ENCODE measurements at regions not wholly inside any gene's neighbourhood (a gene's known extent, or its start where the extent isn't known, plus 50 kb on each side); places are given as distances from the start of the nearest gene placed in this dataset.
"Not testable (repeated sequence)": the region's sequence is repeated elsewhere in the genome, so short reads cannot be mapped to it uniquely, and the experiment has no call there.

GRCh38 chr12:33205981-33206380, 233.6 kb downstream of the SYT10 start (continued):
- TF ChIP-seq PCBP2 (optimal IDR thresholded peaks at IDR 0.05; ENCODE audit: low read depth, low read length, poor library complexity, severe bottlenecking) = no peak

- H3K4me2 ChIP-seq (ENCODE audit: low read depth, low read length); DNase-seq (ENCODE audit: low spot score); BruUV-seq (replicated peaks); H3K36me3 ChIP-seq (replicated peaks in 1 of 2; ENCODE audit: control insufficient read depth in 1 of 2, insufficient read depth in 2 of 2, low read length in 2 of 2); FAIRE-seq; in situ Hi-C loops (cut with HindIII; ENCODE audit: extremely low pct_ligation_motif_present, low pct_unique_long_range_greater_than_20kb); H3K9ac ChIP-seq (ENCODE audit: insufficient read depth, low read depth, low read length); H3K27ac ChIP-seq (ENCODE audit: extremely low read length, insufficient read depth, low read length); H2AFZ ChIP-seq (ENCODE audit: low read length); H4K20me1 ChIP-seq (ENCODE audit: insufficient read depth, low read length); POLR2A ChIA-PET; CTCF ChIA-PET (ENCODE audit: low intra/inter-chr PET ratio, low total read pairs); ATAC-seq; H3K4me1 ChIP-seq (ENCODE audit: insufficient read depth, low read length); H3K79me2 ChIP-seq (ENCODE audit: insufficient read depth, low read length); intact Hi-C loops (cut with micrococcal nuclease; ENCODE audit: unreplicated experiment); H3K4me3 ChIP-seq (replicated peaks in 1 of 3; ENCODE audit: insufficient read depth in 1 of 3, low read depth in 2 of 3, low read length in 3 of 3); H3K27me3 ChIP-seq (ENCODE audit: control insufficient read depth in 1 of 2, insufficient read depth in 2 of 2, low read length in 2 of 2); H3K9me3 ChIP-seq (ENCODE audit: low read length): not testable (repeated sequence)
Measured at GRCh38 chr12:33194389-33194788, 245.2 kb downstream of the SYT10 start.

GRCh38 chr12:33192226-33192625, 247.4 kb downstream of the SYT10 start:
- intact Hi-C loops (cut with micrococcal nuclease; ENCODE audit: unreplicated experiment) = no loop called here
- no peaks in the 10 kb centered on the region for H3K79me2 ChIP-seq (ENCODE audit: insufficient read depth, low read length)
- no TSS peak for BruUV-seq (replicated peaks)
- WGBS (ENCODE audit: low lambda C conversion rate) = 8% methylated on average over 4 of the region's 4 CpGs
- CTCF ChIA-PET (ENCODE audit: low intra/inter-chr PET ratio, low total read pairs) = no interaction called here
- ATAC-seq (no peak), FAIRE-seq (no peak), DNase-seq (ENCODE audit: low spot score) (no peak)
- no peak overlapping the region for H3K27ac ChIP-seq (ENCODE audit: extremely low read length, insufficient read depth, low read length)
- no peaks in the 10 kb centered on the region for H3K4me1 ChIP-seq (ENCODE audit: insufficient read depth, low read length)
- H2AFZ ChIP-seq (ENCODE audit: low read length) = no peak overlapping the region
- POLR2A ChIA-PET = no interaction called here
- H3K4me2 ChIP-seq (ENCODE audit: low read depth, low read length) = no peak overlapping the region
- no peak overlapping the region for H3K9ac ChIP-seq (ENCODE audit: insufficient read depth, low read depth, low read length)
- H3K9me3 ChIP-seq (ENCODE audit: low read length) = no peaks in the 10 kb centered on the region
- no peaks in the 10 kb centered on the region for H3K36me3 ChIP-seq (replicated peaks in 1 of 2; ENCODE audit: control insufficient read depth in 1 of 2, insufficient read depth in 2 of 2, low read length in 2 of 2)
- no peak overlapping the region for H3K4me3 ChIP-seq (replicated peaks in 1 of 3; ENCODE audit: insufficient read depth in 1 of 3, low read depth in 2 of 3, low read length in 3 of 3)
- no peaks in the 10 kb centered on the region for H4K20me1 ChIP-seq (ENCODE audit: insufficient read depth, low read length)
- no peaks in the 10 kb centered on the region for H3K27me3 ChIP-seq (ENCODE audit: control insufficient read depth in 1 of 2, insufficient read depth in 2 of 2, low read length in 2 of 2)
- in situ Hi-C loops (cut with HindIII; ENCODE audit: extremely low pct_ligation_motif_present, low pct_unique_long_range_greater_than_20kb) = no loop called here
- no peak for TF ChIP-seq ZNF615 (CRISPR knock-in tag; IDR thresholded peaks at IDR 0.05; ENCODE audit: borderline replicate concordance)
- TF ChIP-seq GRHL1 (CRISPR knock-in tag; conservative IDR thresholded peaks at IDR 0.05) = no peak
- no peak for TF ChIP-seq TOE1 (CRISPR knock-in tag; IDR thresholded peaks at IDR 0.05)
- TF ChIP-seq ARNT2 (CRISPR knock-in tag; IDR thresholded peaks at IDR 0.05; ENCODE audit: low read depth) = no peak
- no peak for TF ChIP-seq ZNF484 (CRISPR knock-in tag; IDR thresholded peaks at IDR 0.05; ENCODE audit: borderline replicate concordance, low read depth)
- TF ChIP-seq BRD4 (CRISPR knock-in tag; IDR thresholded peaks at IDR 0.05) = no peak
- no peak for TF ChIP-seq PCBP2 (optimal IDR thresholded peaks at IDR 0.05; ENCODE audit: low read depth, low read length, poor library complexity, severe bottlenecking)
- TF ChIP-seq KLF16 (CRISPR knock-in tag; IDR thresholded peaks at IDR 0.05) = no peak
- no peak for TF ChIP-seq SCMH1 (CRISPR knock-in tag; IDR thresholded peaks at IDR 0.05; ENCODE audit: borderline replicate concordance)
- TF ChIP-seq KAT7 (CRISPR knock-in tag; IDR thresholded peaks at IDR 0.05; ENCODE audit: borderline replicate concordance) = no peak
- no peak for TF ChIP-seq CHCHD3 (CRISPR knock-in tag; IDR thresholded peaks at IDR 0.05)
- TF ChIP-seq RELA (CRISPR knock-in tag; IDR thresholded peaks at IDR 0.05) = no peak
- no peak for TF ChIP-seq DMTF1 (CRISPR knock-in tag; IDR thresholded peaks at IDR 0.05)
